Nephron progenitor cell (in vitro differentiated cells): ENCODE measurements at regions not wholly inside any gene's neighbourhood (a gene's known extent, or its start where the extent isn't known, plus 50 kb on each side); places are given as distances from the start of the nearest gene placed in this dataset.

Source experiments
- DNase-seq: peaks from one replicate; pipeline ENCODE4 v3.0.0; 2021
- H3K27ac Mint-ChIP-seq: 2 replicates; pipeline ENCODE4 v1.8.0; 2021; ENCODE audit warnings: mild to moderate bottlenecking, moderate library complexity, mixed read lengths
- H3K27me3 Mint-ChIP-seq: 2 replicates; pipeline ENCODE4 v1.8.0; 2021; ENCODE audit warnings: mild to moderate bottlenecking, low read depth, mixed read lengths; ENCODE audit not compliant: poor library complexity
- H3K36me3 Mint-ChIP-seq: 2 replicates; pipeline ENCODE4 v1.8.0; 2021; ENCODE audit warnings: low read depth, mixed read lengths
- H3K4me1 Mint-ChIP-seq: 2 replicates; pipeline ENCODE4 v1.8.0; 2021; ENCODE audit warnings: mixed read lengths
- H3K4me3 Mint-ChIP-seq: 2 replicates; pipeline ENCODE4 v1.8.0; 2021; ENCODE audit warnings: mild to moderate bottlenecking, moderate library complexity, mixed read lengths
- H3K9me3 Mint-ChIP-seq: 2 replicates; pipeline ENCODE4 v1.8.0; 2021; ENCODE audit warnings: mild to moderate bottlenecking, moderate library complexity, mixed read lengths
- TF ChIP-seq, protein P1 (sequence below): fragments of 200-600 bp; sonication (generic); IDR thresholded peaks from 2 replicates; pipeline ENCODE4 v1.5.0; 2021; ENCODE audit warnings: antibody characterized with exemption

DNA sequence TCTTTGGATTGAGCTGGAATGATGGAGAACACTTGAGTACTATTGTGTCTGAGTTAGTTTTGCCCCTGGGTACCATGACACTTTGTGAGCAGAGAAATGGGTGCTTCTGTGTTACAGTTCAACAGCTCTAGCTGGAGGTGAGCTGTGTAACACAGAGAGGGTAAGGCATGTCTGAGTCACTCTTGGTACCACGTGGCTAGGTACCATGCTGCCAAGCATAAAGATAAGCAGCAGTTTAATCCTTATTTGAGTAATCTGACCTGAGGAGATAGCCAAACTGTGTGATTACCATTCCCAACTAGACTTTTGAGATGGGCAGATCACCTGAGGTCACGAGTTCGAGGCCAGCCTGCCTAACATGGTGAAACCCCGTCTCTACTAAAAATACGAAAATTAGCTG lies 122.0 kb downstream of the OLFM4 start:
- H3K9me3 Mint-ChIP-seq: no peaks in the 10 kb centered on the region
- DNase-seq: no peak
- peaks cover 13% of the 10 kb centered on the region for H3K27me3 Mint-ChIP-seq
- peaks cover 7% of the 10 kb centered on the region for H3K4me1 Mint-ChIP-seq
- no peaks in the 10 kb centered on the region for H3K36me3 Mint-ChIP-seq
- H3K4me3 Mint-ChIP-seq: no peak overlapping the region
- H3K27ac Mint-ChIP-seq: no peak overlapping the region
- TF ChIP-seq, protein P1, sequence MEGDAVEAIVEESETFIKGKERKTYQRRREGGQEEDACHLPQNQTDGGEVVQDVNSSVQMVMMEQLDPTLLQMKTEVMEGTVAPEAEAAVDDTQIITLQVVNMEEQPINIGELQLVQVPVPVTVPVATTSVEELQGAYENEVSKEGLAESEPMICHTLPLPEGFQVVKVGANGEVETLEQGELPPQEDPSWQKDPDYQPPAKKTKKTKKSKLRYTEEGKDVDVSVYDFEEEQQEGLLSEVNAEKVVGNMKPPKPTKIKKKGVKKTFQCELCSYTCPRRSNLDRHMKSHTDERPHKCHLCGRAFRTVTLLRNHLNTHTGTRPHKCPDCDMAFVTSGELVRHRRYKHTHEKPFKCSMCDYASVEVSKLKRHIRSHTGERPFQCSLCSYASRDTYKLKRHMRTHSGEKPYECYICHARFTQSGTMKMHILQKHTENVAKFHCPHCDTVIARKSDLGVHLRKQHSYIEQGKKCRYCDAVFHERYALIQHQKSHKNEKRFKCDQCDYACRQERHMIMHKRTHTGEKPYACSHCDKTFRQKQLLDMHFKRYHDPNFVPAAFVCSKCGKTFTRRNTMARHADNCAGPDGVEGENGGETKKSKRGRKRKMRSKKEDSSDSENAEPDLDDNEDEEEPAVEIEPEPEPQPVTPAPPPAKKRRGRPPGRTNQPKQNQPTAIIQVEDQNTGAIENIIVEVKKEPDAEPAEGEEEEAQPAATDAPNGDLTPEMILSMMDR: no peak

DNA sequence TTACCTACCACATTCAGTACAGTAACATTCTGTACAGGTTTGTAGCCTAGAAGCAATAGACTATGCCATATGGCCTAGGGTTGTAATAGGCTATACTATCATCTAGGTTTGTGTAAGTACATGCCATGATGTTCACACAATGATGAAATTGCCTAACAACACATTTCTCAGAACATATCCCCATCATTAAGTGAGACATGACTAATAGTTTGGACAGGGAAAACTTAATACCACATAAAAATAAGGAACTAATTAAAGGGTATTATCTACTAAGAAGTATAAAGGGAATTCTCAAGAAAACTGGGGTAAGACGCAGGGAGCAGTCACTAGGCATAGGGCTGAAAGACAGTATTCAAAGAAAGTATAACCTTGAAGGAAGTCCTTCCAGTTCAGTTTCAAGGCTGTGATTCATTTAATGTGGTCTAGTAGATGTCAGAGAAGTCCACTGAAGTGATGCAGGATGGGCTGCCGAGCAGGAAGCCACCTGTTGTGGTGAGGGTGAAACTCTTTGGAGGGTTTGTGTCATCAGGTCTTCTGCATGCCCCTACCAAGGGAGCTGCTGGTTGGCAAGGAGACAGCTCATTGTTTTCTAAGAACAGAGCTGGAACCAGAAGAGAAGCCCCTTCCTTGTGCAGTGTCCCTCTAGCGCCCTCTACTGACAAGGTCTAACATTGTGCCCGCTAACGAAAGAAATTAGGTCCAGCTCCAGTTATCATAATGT lies 122.9 kb downstream of the OLFM4 start:
- Mint-ChIP-seq H3K36me3 (no peaks in the 10 kb centered on the region), H3K27me3 (peaks cover 13% of the 10 kb centered on the region), H3K4me1 (peaks cover 7% of the 10 kb centered on the region), H3K27ac (no peak overlapping the region), H3K9me3 (no peaks in the 10 kb centered on the region), H3K4me3 (no peak overlapping the region)
- TF ChIP-seq, protein P1: peak; percentile 89
- peak; percentile 68 for DNase-seq

DNA sequence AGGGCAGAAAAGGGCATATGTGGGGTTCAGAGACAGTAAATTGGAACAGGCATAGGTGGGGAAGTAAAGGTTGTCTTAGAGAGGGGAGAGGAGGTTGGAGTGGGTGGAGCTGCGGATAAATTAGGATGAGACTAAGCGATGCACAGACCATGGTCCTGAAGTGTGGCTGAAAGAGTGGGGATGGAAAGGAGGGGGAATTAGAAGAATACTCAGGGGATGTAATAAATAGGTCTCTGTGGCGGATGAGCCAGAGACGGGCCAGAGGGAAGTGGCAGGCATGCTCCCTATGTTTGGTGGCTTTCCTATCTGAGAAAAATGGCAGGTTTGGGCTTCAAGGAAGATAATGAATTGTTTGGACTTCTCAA lies 123.4 kb downstream of the OLFM4 start:
- Mint-ChIP-seq H3K4me1 (peaks cover 7% of the 10 kb centered on the region), H3K4me3 (no peak overlapping the region), H3K27me3 (peaks cover 13% of the 10 kb centered on the region), H3K9me3 (peaks cover 5% of the 10 kb centered on the region), H3K36me3 (no peaks in the 10 kb centered on the region), H3K27ac (no peak overlapping the region)
- TF ChIP-seq, protein P1: no peak
- no peak for DNase-seq

DNA sequence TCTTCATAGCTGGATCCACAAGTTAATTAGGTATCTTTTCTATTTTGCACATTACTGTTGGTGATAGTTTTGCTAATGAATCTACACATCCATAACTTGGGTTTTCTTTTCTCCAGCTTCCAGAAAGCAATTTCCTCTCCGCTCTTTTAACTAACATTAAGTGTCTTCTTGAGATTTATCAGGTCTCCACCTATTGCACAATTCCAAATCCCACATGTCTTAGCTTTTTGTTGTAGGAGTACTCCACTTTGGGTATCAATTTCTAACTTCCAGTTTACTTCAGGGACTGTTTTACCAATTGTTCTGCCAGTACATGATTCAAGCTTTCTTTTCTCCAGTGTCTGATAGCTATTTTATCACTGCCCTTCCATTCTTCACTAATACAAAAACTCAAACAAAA lies 129.6 kb downstream of the OLFM4 start:
- peaks cover 24% of the 10 kb centered on the region for H3K9me3 Mint-ChIP-seq
- no peak overlapping the region for H3K27ac Mint-ChIP-seq
- H3K27me3 Mint-ChIP-seq: peaks cover 4% of the 10 kb centered on the region
- peaks cover 5% of the 10 kb centered on the region for H3K4me1 Mint-ChIP-seq
- TF ChIP-seq, protein P1: no peak
- DNase-seq: no peak
- H3K4me3 Mint-ChIP-seq: no peak overlapping the region
- no peaks in the 10 kb centered on the region for H3K36me3 Mint-ChIP-seq

DNA sequence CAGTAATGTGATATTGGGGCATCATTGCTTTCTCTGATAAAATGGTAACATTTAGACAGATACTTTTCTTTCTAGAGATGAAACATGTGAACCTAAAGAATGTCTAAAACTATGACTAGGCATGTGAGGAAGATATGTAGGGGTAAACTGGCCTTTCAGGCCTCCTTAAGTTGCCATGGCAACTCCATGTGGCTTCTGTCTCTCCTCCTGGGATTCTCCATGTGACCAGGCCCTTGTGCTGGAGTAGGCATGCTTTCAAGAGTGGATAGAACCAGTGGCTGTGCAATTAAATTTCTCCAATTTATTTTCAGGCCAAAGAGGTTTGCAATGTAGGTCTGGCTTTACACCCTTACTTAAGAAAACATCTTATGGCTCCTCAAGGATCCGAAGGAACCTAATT lies 130.8 kb downstream of the OLFM4 start:
- H3K4me1 Mint-ChIP-seq: peaks cover 5% of the 10 kb centered on the region

More for the DNA sequence above, 130.8 kb downstream of the OLFM4 start:
- Mint-ChIP-seq H3K9me3 (peaks cover 24% of the 10 kb centered on the region), H3K4me3 (no peak overlapping the region), H3K27ac (no peak overlapping the region), H3K27me3 (peaks cover 4% of the 10 kb centered on the region), H3K36me3 (no peaks in the 10 kb centered on the region)
- DNase-seq: no peak
- TF ChIP-seq, protein P1: no peak
